Stomach (tissue), 4 donors: ENCODE measurements at regions not wholly inside any gene's neighbourhood (a gene's known extent, or its start where the extent isn't known, plus 50 kb on each side); places are given as distances from the start of the nearest gene placed in this dataset.

ENCODE experiments used
- EP300 ChIP-seq: sonication (generic); formaldehyde crosslinking; IDR thresholded peaks from one replicate; pipeline ENCODE4 v1.6.1; 2017; ENCODE audit warnings: antibody characterized with exemption
- POLR2A ChIP-seq, 4 donors: fragments of 450-650 bp; IDR thresholded peaks; one replicate each; pipeline ENCODE4 v1.6.1; 2016; ENCODE audit warnings: antibody characterized with exemption in 4 of 4, control low read depth in 2 of 4, mild to moderate bottlenecking in 1 of 4, moderate library complexity in 1 of 4
- POLR2AphosphoS5 ChIP-seq, 3 donors: sonication (generic); formaldehyde crosslinking; IDR thresholded peaks; one replicate each; pipeline ENCODE4 v1.6.1; 2016; ENCODE audit warnings: antibody characterized with exemption in 3 of 3
- TF ChIP-seq, protein P1 (sequence below), 7 experiments: fragments of 450-650 bp in 4 of 7; fragments of 200-600 bp in 3 of 7; sonication (generic) in 3 of 7; IDR thresholded peaks; one replicate each; pipeline ENCODE4 v1.5.1; 2016 to 2019; ENCODE audit warnings: antibody characterized with exemption in 7 of 7, control low read depth in 2 of 7, mild to moderate bottlenecking in 1 of 7

DNA sequence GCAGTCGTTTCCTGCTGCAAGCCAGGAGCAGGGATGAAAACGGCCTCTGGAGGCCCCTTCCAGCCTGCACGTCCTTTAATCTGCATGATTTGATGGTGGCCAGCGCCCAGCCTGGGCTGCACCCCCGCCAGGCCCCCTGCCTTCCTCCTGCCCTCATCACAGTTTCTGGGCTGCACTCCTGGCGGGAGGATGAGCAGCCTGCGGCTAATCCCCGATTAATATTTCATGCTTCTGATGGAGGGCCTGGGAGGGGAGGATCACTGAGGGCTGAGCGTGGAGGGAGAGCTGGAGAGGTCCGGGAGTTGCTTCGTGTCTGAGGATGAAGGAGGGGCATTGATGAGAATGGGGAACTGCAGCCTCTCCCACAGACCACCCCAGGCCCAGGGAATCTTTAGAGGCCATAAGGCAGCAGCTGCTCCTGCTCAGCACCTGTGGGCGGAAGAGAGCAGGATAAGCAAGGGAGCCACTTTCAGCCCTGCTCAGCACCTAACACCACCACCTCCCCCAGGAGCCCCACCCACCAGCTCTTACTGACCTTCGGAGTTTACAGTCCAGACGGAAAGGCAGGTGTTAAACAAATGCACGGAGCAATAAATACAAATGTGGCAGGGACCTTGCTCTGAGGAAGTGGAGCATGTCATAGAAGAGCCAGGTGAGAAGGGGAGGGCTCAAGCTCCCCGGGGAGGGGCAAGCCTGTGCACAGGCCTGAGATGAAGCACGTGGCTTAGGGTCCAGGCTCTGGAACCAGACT is 135.0 kb upstream of the NECTIN1 start:
- TF ChIP-seq, protein P1, sequence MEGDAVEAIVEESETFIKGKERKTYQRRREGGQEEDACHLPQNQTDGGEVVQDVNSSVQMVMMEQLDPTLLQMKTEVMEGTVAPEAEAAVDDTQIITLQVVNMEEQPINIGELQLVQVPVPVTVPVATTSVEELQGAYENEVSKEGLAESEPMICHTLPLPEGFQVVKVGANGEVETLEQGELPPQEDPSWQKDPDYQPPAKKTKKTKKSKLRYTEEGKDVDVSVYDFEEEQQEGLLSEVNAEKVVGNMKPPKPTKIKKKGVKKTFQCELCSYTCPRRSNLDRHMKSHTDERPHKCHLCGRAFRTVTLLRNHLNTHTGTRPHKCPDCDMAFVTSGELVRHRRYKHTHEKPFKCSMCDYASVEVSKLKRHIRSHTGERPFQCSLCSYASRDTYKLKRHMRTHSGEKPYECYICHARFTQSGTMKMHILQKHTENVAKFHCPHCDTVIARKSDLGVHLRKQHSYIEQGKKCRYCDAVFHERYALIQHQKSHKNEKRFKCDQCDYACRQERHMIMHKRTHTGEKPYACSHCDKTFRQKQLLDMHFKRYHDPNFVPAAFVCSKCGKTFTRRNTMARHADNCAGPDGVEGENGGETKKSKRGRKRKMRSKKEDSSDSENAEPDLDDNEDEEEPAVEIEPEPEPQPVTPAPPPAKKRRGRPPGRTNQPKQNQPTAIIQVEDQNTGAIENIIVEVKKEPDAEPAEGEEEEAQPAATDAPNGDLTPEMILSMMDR (IDR thresholded peaks at IDR 0.05), result no peak
- TF ChIP-seq POLR2A (IDR thresholded peaks at IDR 0.05) (no peak), POLR2AphosphoS5 (IDR thresholded peaks at IDR 0.05) (no peak), EP300 (no peak)
